ENCODE measurements at regions not wholly inside any gene's neighbourhood (a gene's known extent, or its start where the extent isn't known, plus 50 kb on each side); places are given as distances from the start of the nearest gene placed in this dataset.

GRCh38 chr14:99094901-99095300, 177.1 kb downstream of the BCL11B start (continued):
- TF ChIP-seq HMGXB3 (CRISPR knock-in tag; IDR thresholded peaks at IDR 0.05; ENCODE audit: borderline replicate concordance) = no peak
- no peak for TF ChIP-seq ZNF558 (CRISPR knock-in tag; IDR thresholded peaks at IDR 0.05; ENCODE audit: borderline replicate concordance)
- TF ChIP-seq RERE (CRISPR knock-in tag; IDR thresholded peaks at IDR 0.05; ENCODE audit: low read depth) = no peak
- TF ChIP-seq ATF5 (CRISPR knock-in tag; IDR thresholded peaks at IDR 0.05; ENCODE audit: low read depth) = no peak
- no peak for TF ChIP-seq ZNF33A (CRISPR knock-in tag; IDR thresholded peaks at IDR 0.05; ENCODE audit: borderline replicate concordance)
- no peak for TF ChIP-seq XRCC5 (optimal IDR thresholded peaks at IDR 0.05; ENCODE audit: low read length)
- no peak for TF ChIP-seq HMG20B (CRISPR knock-in tag; conservative IDR thresholded peaks at IDR 0.05)
- TF ChIP-seq YEATS4 (CRISPR knock-in tag; IDR thresholded peaks at IDR 0.05; ENCODE audit: borderline replicate concordance) = no peak
- no peak for TF ChIP-seq KLF13 (CRISPR knock-in tag; IDR thresholded peaks at IDR 0.05)
- TF ChIP-seq ZNF619 (CRISPR knock-in tag; IDR thresholded peaks at IDR 0.05) = no peak
- TF ChIP-seq FOXK2 (IDR thresholded peaks at IDR 0.05) = no peak
- TF ChIP-seq GRHL1 (CRISPR knock-in tag; conservative IDR thresholded peaks at IDR 0.05) = no peak
- TF ChIP-seq ZNF768 (CRISPR knock-in tag; IDR thresholded peaks at IDR 0.05) = no peak

Data from HepG2 (cell line).